DMS153 treated with DMSO at 0.1 percent for 48 hours (cell line): ENCODE measurements at regions not wholly inside any gene's neighbourhood (a gene's known extent, or its start where the extent isn't known, plus 50 kb on each side); places are given as distances from the start of the nearest gene placed in this dataset.

ENCODE experiments used
- DNase-seq: peaks from one replicate; lab custom pipeline; 2025; ENCODE audit not compliant: unreplicated experiment; lab: John Stamatoyannopoulos, UW

- no peak for DNase-seq
Measured at GRCh38 chr20:24813496-24813895, 135.6 kb upstream of the CST7 start.

GRCh38 chr20:24813936-24814335, 135.1 kb upstream of the CST7 start:
- DNase-seq, result no peak

- DNase-seq, result no peak
Measured at GRCh38 chr20:24814556-24815195, 134.4 kb upstream of the CST7 start.

GRCh38 chr20:24815196-24815815, 133.8 kb upstream of the CST7 start:
- DNase-seq, result no peak

- DNase-seq, result no peak
Measured at GRCh38 chr20:24815931-24816330, 133.1 kb upstream of the CST7 start.

- DNase-seq, result no peak
Measured at GRCh38 chr20:24816431-24816830, 132.6 kb upstream of the CST7 start.

- no peak for DNase-seq
Measured at GRCh38 chr20:24816907-24817306, 132.2 kb upstream of the CST7 start.

- no peak for DNase-seq
Measured at GRCh38 chr20:24817351-24817750, 131.7 kb upstream of the CST7 start.

- DNase-seq, result no peak
Measured at GRCh38 chr20:24818056-24818455, 131.0 kb upstream of the CST7 start.

GRCh38 chr20:24819331-24819965, 129.6 kb upstream of the CST7 start:
- no peak for DNase-seq

GRCh38 chr20:24820345-24820744, 128.7 kb upstream of the CST7 start:
- DNase-seq, result no peak

GRCh38 chr20:24821391-24821790, 127.7 kb upstream of the CST7 start:
- DNase-seq, result no peak

GRCh38 chr20:24823176-24823784, 125.8 kb upstream of the CST7 start:
- no peak for DNase-seq

- DNase-seq, result no peak
Measured at GRCh38 chr20:24823989-24824693, 124.9 kb upstream of the CST7 start.

- no peak for DNase-seq
Measured at GRCh38 chr20:24825591-24825990, 123.5 kb upstream of the CST7 start.

- DNase-seq, result no peak
Measured at GRCh38 chr20:24827603-24828295, 121.3 kb upstream of the CST7 start.

- no peak for DNase-seq
Measured at GRCh38 chr20:24828992-24829648, 119.9 kb upstream of the CST7 start.

- DNase-seq, result no peak
Measured at GRCh38 chr20:24829649-24830370, 119.3 kb upstream of the CST7 start.

- DNase-seq, result no peak
Measured at GRCh38 chr20:24830649-24831048, 118.4 kb upstream of the CST7 start.

- no peak for DNase-seq
Measured at GRCh38 chr20:24831232-24831631, 117.8 kb upstream of the CST7 start.
